DND-41 (cell line): ENCODE measurements at regions not wholly inside any gene's neighbourhood (a gene's known extent, or its start where the extent isn't known, plus 50 kb on each side); places are given as distances from the start of the nearest gene placed in this dataset.

Source experiments
- EZH2 ChIP-seq: IDR thresholded peaks from 3 replicates; pipeline ENCODE4 v1.6.1; 2012; ENCODE audit warnings: borderline replicate concordance, low read depth, mild to moderate bottlenecking, moderate library complexity, low read length, inconsistent platforms; ENCODE audit not compliant: severe bottlenecking
- TF ChIP-seq, protein P1 (sequence below): IDR thresholded peaks from 2 replicates; pipeline ENCODE4 v1.5.1; 2012; ENCODE audit warnings: borderline replicate concordance, low read length, moderate library complexity, mild to moderate bottlenecking; ENCODE audit not compliant: poor library complexity, severe bottlenecking; ENCODE audit errors: extremely low read depth

DNA sequence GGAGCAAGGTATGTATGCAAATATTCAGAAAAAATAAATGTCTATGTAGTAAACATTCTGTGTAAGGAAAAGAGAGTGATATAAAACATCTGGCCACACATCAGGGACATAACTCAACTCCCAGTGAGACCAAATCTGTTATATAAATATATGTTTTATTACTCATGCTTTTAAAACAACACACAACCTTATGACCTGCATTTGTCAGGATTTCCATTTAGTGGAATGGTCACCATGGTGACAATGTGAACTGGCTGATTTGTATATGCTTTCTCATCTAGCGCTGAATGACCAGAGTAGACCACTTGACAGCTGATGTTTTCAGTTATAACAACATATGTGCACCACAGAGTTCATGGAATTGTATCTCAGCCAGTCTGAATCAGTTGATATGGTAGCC, 551.7 kb downstream of the HTR7 start:
- TF ChIP-seq, protein P1, sequence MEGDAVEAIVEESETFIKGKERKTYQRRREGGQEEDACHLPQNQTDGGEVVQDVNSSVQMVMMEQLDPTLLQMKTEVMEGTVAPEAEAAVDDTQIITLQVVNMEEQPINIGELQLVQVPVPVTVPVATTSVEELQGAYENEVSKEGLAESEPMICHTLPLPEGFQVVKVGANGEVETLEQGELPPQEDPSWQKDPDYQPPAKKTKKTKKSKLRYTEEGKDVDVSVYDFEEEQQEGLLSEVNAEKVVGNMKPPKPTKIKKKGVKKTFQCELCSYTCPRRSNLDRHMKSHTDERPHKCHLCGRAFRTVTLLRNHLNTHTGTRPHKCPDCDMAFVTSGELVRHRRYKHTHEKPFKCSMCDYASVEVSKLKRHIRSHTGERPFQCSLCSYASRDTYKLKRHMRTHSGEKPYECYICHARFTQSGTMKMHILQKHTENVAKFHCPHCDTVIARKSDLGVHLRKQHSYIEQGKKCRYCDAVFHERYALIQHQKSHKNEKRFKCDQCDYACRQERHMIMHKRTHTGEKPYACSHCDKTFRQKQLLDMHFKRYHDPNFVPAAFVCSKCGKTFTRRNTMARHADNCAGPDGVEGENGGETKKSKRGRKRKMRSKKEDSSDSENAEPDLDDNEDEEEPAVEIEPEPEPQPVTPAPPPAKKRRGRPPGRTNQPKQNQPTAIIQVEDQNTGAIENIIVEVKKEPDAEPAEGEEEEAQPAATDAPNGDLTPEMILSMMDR = no peak
- no peak for TF ChIP-seq EZH2
